ENCODE measurements at regions not wholly inside any gene's neighbourhood (a gene's known extent, or its start where the extent isn't known, plus 50 kb on each side); places are given as distances from the start of the nearest gene placed in this dataset.

- H4K20me1 ChIP-seq (ENCODE audit: insufficient read depth, low read length) = no peaks in the 10 kb centered on the region
- H3K79me2 ChIP-seq (ENCODE audit: low read length) = no peaks in the 10 kb centered on the region
- no peaks in the 10 kb centered on the region for H3K36me3 ChIP-seq (replicated peaks; ENCODE audit: low read depth, low read length)
- H3K4me2 ChIP-seq (ENCODE audit: low read length) = no peak overlapping the region
- no peak overlapping the region for H3K9ac ChIP-seq (ENCODE audit: low read length)
- H3K4me1 ChIP-seq (ENCODE audit: low read length) = no peaks in the 10 kb centered on the region
- no peaks in the 10 kb centered on the region for H3K9me3 ChIP-seq (ENCODE audit: insufficient read depth, low read length)
- no peak overlapping the region for H3K27ac ChIP-seq (ENCODE audit: low read length)
- H2AFZ ChIP-seq (ENCODE audit: low read depth, low read length) = no peak overlapping the region
- H3K27me3 ChIP-seq (ENCODE audit: low read depth, low read length) = peaks cover 69% of the 10 kb centered on the region
- no peak overlapping the region for H3K4me3 ChIP-seq (ENCODE audit: low read length)
- no peak for TF ChIP-seq CTCF (IDR thresholded peaks at IDR 0.05; ENCODE audit: low read depth, low read length)
- no peak for TF ChIP-seq EZH2phosphoT487 (IDR thresholded peaks at IDR 0.05; ENCODE audit: low read depth)
These were observed 182.6 kb downstream of the DHX35 start for GRCh38 chr20:39144757-39145156.

DNA sequence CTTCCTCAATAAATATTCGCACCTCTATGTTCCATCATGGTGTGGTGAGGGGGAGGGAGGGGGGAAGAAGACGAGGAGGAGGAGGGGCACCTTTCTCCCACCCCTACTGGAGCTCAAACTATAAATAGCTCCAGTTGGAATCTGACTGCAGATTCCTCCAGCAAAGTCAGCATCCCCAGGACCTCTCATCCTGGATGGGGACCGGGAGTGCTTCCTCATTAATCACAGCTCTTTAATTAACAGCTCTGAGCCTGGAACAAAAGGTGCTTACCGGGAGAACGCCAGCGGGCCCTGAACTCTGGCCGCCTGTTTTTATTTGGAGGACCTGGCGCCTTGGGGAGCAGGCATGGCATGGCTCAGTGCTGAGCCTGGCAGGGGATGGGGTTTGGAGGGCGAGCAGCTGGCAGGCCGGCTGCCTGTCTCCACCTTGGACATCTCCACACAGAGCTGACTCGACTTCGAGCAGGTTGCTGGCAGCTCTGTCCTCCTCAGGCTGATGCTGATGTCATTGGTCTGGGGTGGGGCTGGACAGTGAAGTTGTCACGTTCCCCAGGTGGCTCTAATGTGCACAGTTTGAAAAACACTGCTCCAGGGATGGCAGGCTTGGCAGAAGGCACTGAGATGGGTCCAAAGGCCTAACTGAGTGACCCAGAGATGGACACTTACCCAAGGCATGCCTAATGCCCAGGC, 180.4 kb downstream of the DHX35 start:
- H3K27ac ChIP-seq (ENCODE audit: low read length) = no peak overlapping the region
- no peaks in the 10 kb centered on the region for H4K20me1 ChIP-seq (ENCODE audit: insufficient read depth, low read length)
- no peak overlapping the region for H3K9ac ChIP-seq (ENCODE audit: low read length)
- peaks cover 69% of the 10 kb centered on the region for H3K27me3 ChIP-seq (ENCODE audit: low read depth, low read length)
- TF ChIP-seq EZH2phosphoT487 (IDR thresholded peaks at IDR 0.05; ENCODE audit: low read depth) (no peak), CTCF (IDR thresholded peaks at IDR 0.05; ENCODE audit: low read depth, low read length) (no peak)
- no peaks in the 10 kb centered on the region for H3K9me3 ChIP-seq (ENCODE audit: insufficient read depth, low read length)
- H3K4me2 ChIP-seq (ENCODE audit: low read length) = no peak overlapping the region
- H3K4me3 ChIP-seq (ENCODE audit: low read length) = no peak overlapping the region
- no peaks in the 10 kb centered on the region for H3K36me3 ChIP-seq (replicated peaks; ENCODE audit: low read depth, low read length)
- no peaks in the 10 kb centered on the region for H3K4me1 ChIP-seq (ENCODE audit: low read length)
- H3K79me2 ChIP-seq (ENCODE audit: low read length) = no peaks in the 10 kb centered on the region
- H2AFZ ChIP-seq (ENCODE audit: low read depth, low read length) = no peak overlapping the region

DNA sequence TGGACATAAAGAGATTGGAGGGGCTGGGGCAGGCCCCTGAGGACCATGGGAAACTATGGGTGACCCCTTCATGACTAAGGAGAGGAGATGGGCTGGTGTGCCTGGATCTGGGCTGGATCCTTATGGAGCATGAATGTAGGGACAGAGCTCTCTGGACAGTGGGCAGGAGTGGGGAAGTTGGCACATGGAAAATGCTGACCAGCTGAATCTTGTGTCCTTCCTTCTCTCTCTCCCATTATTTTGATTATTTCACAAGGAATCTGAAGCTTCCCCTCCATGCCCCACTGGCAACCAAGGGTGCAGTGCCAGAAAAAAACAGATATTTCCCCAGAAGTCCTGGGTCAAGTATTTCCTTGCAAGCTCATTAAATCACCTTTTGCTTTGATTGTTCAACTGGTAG, 175.2 kb downstream of the DHX35 start:
- Histone ChIP-seq H3K4me1 (ENCODE audit: low read length) (no peaks in the 10 kb centered on the region), H3K4me2 (ENCODE audit: low read length) (no peak overlapping the region), H3K9me3 (ENCODE audit: insufficient read depth, low read length) (no peaks in the 10 kb centered on the region), H3K36me3 (replicated peaks; ENCODE audit: low read depth, low read length) (no peaks in the 10 kb centered on the region), H3K9ac (ENCODE audit: low read length) (no peak overlapping the region), H4K20me1 (ENCODE audit: insufficient read depth, low read length) (no peaks in the 10 kb centered on the region), H2AFZ (ENCODE audit: low read depth, low read length) (no peak overlapping the region), H3K4me3 (ENCODE audit: low read length) (no peak overlapping the region), H3K27me3 (ENCODE audit: low read depth, low read length) (peaks cover 53% of the 10 kb centered on the region), H3K27ac (ENCODE audit: low read length) (no peak overlapping the region), H3K79me2 (ENCODE audit: low read length) (no peaks in the 10 kb centered on the region)
- TF ChIP-seq CTCF (IDR thresholded peaks at IDR 0.05; ENCODE audit: low read depth, low read length) = no peak
- no peak for TF ChIP-seq EZH2phosphoT487 (IDR thresholded peaks at IDR 0.05; ENCODE audit: low read depth)

DNA sequence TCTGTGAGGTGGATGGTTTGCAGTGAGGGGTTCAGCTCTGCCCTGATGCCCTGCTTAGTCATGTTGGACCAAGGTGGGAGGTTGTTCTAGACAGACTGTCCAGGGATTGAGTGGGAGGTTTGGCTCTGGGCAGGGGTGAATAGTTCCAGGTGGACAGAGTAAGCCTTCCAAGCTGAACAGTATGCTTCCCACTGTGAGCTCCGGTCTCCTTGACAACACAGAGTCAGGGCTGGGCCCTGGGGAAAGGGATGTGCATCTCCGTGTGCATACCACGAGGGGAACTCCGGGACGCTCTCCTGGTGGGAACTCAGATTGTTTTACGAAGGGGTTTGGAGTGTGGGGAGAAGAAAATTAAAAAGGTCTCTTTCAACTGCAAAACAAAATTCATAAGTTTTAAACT, 174.7 kb downstream of the DHX35 start:
- H3K79me2 ChIP-seq (ENCODE audit: low read length) = no peaks in the 10 kb centered on the region
- no peak overlapping the region for H3K9ac ChIP-seq (ENCODE audit: low read length)
- no peak overlapping the region for H3K4me3 ChIP-seq (ENCODE audit: low read length)
- no peaks in the 10 kb centered on the region for H4K20me1 ChIP-seq (ENCODE audit: insufficient read depth, low read length)
- H2AFZ ChIP-seq (ENCODE audit: low read depth, low read length) = no peak overlapping the region
- TF ChIP-seq EZH2phosphoT487 (IDR thresholded peaks at IDR 0.05; ENCODE audit: low read depth) = no peak
- TF ChIP-seq CTCF (IDR thresholded peaks at IDR 0.05; ENCODE audit: low read depth, low read length) = no peak
- no peak overlapping the region for H3K27ac ChIP-seq (ENCODE audit: low read length)
- no peaks in the 10 kb centered on the region for H3K4me1 ChIP-seq (ENCODE audit: low read length)
- H3K4me2 ChIP-seq (ENCODE audit: low read length) = no peak overlapping the region
- no peaks in the 10 kb centered on the region for H3K36me3 ChIP-seq (replicated peaks; ENCODE audit: low read depth, low read length)
- peaks cover 48% of the 10 kb centered on the region for H3K27me3 ChIP-seq (ENCODE audit: low read depth, low read length)
- H3K9me3 ChIP-seq (ENCODE audit: insufficient read depth, low read length) = no peaks in the 10 kb centered on the region
